ENCODE measurements at regions not wholly inside any gene's neighbourhood (a gene's known extent, or its start where the extent isn't known, plus 50 kb on each side); places are given as distances from the start of the nearest gene placed in this dataset.
"Not testable (repeated sequence)": the region's sequence is repeated elsewhere in the genome, so short reads cannot be mapped to it uniquely, and the experiment has no call there.

DNA sequence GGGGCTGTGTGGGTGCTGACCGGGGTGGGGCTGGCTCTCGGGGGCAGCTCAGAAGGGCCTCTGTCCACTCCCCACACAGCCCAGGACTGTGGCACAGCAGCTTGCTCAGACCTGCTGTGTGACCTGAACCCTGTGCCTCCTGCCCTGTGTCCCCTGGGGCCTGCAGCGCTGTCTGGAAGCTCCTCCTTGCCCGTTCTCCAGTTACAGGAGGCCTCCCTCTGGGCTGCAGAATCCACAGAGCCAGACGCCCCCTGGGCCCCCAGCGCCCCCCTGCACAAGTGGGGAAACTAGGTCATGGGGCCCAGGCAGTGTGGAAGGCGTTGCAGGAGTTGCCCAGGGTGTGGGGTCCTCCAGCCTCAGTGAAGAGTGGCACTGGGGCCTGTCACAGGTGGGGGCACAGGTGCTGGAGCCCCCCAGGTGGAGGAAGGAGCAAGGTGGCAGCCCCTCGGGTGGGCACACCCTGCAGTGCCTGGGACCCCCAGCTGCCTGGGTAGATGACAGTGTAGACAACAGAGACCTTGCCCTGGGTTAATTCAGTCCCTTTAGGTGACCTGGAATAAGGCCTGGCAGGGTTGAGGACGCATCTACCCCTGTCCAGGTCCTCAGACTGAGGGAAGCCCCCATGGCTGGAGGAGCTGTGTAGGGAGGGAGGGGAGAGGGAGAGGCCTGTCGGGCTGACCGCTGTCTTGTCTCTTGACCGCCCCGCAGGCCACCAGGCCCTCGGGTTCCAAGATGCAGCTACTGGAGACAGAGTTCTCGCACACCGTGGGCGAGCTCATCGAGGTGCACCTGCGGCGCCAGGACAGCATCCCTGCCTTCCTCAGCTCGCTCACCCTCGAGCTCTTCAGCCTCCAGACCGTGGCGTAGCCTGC is 120.2 kb downstream of the IGLL1 start:
- not testable (repeated sequence) for DNase-seq

GRCh38 chr22:23458663-23459541 is 121.2 kb downstream of the IGLL1 start:
- DNase-seq = no peak

DNA sequence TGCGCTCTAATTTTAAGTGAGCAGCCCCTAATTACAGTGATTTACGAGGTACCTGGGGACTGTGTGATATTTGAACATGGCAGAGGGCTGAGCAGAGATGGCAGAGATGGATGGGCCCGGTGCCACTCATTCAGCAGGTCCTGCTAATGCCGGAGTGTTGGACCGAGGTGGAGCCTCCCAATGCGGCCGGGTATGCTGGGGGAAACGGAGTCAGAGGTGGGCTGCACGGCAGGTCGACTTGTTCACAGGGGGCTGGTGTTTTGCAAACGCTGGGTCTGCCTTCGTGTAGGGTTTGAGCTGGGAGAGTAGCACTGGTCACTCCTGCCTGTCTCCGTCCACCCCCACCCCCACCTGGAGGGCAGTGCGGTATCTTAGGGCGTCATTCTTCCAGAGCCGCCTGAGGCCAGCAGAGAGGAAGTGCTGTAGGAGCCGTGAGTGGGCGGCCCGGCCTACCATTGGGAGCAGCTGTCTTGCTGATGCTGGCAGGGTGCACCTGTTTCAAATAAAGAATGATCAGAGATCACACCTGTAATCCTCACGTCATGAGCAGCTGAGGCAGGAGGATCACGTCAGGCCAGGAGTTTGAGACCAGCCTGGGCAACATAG is 122.6 kb downstream of the IGLL1 start:
- DNase-seq = no peak

DNA sequence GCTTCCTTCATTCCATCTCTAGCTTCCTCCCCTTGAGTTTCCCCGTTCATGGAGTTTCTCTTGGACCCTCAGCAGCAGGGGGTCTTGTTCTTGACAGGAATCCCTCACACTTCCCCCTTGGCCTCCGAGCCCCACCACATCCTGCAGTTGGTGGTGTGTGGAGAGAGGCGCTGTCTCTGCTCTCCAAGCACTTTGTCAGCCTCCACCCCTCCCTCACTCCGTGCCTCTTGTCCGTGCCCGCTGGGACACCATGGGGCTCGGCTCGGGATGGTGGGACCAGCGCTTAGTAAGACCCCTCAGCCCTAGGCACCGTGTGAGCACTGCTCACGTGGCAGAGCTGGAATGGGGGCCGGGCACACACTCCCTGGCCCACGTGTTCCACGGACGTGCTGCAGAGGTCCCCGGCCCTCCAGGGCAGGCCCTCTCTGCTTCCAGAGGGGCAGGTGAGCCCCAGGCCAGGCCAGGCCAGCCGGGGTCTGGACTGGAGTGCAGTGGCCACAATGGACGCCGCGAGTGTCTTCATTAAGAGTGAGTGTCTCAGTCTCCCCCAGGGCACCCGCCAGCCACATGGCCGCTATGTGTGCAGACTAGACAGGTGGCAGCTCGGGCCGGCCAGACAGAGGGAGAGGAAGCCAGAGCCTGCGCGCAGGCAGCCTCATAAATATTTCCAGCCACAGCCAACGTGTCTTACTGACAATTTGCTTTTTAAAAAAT is 123.3 kb downstream of the IGLL1 start:
- DNase-seq = not testable (repeated sequence)

- DNase-seq = not testable (repeated sequence)
These were observed 125.7 kb downstream of the IGLL1 start for GRCh38 chr22:23454345-23454744.

DNA sequence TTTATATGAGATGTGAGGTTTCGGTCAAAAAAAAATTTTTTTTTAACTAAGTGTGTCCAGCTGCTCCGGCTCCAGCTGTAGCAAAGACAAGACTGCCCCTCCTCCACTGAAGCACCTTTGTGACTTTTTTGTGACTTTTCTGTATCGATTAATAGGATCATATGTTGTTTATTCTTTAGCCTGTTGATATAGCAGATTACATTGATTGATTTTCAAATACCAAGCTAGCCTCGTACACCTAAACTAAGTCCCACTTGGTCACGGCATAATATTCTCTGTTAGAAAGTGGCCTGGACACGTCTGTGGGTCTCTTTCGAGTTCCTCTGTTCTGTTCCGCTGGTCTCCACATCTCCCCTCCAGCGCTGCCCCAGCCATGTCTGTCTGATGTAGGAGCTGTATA is 126.8 kb downstream of the IGLL1 start:
- no peak for DNase-seq

- no peak for DNase-seq
These were observed 127.7 kb downstream of the IGLL1 start for GRCh38 chr22:23452231-23453010.

DNA sequence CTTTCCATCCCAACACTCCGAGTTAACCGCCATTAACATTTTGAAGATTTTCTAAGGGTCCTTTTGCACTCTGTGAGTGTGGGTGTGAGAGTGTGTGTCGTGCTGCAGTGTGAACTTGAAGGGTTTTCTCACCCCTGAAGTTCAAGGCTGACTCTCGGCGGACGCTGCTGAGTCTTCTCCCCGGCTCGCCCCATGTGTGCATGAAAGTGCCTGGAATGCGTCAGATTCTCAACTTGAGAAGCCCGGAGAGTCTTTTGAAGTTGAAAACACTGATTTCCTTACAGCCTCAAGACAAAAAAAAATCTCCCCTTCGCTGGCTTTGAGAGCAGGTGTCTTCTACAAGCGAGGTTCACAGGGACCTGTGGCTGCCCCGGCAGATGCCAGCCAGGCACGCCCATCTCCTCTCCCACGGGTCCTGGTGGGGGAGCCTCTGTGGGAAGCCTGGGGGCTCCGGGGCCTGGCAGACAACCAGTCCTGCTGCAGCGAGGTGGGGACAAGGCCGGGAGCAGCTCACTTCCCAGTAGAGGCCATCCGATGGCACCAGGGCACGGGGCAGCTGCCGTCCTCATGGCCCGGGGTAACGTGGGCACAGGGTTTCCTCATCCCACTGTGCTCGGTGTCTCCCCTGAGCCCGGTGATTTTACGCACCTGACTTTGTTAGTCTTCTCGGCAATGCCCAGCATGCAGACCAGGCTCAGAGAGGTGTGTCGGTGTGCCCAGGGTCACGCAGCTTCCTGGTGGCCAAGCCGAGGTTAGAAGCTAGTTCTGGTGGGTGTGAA is 128.4 kb downstream of the IGLL1 start:
- not testable (repeated sequence) for DNase-seq

DNA sequence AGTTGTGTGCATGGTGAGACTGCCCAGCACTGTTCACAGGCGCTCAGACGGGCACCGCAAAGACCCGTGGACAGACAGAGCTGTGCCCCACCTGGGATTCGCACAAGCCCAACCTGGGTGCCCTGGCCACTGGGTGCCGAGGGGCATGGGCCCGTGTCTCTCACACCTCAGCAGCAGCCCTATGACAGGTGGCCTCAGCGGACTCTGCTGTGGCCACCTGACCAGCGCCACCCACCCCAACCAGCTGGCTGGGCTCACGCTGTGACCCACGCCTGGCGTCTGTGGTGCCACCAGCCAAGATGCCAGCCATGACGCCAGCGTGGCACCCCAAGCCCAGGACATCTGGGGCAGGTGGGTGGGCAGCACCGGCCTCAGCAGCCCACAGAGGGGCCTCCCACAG is 129.3 kb downstream of the IGLL1 start:
- DNase-seq = not testable (repeated sequence)

DNA sequence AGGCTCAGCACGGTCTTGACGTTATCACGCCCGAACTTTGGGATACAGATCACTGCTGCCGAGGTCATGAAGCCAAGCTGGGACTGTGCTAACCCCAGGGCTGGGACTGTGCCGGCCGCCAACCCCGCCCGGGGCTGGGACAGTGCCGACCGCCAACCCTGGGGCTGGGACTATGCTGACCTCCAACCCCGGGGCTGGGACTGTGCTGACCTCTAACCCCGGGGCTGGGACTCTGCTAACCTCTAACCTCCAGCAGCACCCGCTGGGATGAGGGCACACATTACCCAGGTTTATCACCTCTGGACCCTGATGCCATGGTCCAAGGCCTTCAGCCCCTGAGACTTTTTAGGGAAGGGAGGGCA is 129.7 kb downstream of the IGLL1 start:
- no peak for DNase-seq

- DNase-seq = not testable (repeated sequence)
These were observed 130.2 kb downstream of the IGLL1 start for GRCh38 chr22:23449748-23450433.

DNA sequence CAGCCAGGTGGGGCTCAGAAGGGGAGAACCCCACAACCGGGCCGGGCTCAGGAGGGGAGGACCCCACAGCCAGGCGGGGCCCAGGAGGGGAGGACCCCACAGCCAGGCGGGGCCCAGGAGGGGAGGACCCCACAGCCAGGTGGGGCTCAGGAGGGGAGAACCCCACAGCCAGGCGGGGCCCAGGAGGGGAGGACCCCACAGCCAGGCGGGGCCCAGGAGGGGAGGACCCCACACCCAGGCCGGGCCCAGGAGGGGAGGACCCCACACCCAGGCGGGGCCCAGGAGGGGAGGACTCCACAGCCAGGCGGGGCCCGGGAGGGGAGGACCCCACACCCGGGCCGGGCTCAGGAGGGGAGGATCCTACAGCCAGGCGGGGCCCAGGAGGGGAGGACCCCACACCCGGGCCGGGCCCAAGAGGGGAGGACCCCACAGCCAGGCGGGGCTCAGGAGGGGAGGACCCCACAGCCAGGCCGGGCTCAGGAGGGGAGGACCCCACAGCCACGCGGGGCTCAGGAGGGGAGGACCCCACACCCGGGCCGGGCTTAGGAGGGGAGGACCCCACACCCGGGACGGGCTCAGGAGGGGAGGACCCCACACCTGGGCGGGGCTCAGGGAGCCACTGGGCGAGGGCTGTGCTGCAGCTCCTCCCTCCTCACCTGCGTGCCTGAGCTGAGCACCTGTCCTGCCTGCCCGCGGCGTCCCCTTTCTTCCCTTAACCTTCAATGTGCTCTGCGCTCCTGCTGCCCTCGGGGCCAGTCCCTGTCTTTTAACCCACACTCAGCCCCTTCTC is 131.4 kb downstream of the IGLL1 start:
- not testable (repeated sequence) for DNase-seq

DNA sequence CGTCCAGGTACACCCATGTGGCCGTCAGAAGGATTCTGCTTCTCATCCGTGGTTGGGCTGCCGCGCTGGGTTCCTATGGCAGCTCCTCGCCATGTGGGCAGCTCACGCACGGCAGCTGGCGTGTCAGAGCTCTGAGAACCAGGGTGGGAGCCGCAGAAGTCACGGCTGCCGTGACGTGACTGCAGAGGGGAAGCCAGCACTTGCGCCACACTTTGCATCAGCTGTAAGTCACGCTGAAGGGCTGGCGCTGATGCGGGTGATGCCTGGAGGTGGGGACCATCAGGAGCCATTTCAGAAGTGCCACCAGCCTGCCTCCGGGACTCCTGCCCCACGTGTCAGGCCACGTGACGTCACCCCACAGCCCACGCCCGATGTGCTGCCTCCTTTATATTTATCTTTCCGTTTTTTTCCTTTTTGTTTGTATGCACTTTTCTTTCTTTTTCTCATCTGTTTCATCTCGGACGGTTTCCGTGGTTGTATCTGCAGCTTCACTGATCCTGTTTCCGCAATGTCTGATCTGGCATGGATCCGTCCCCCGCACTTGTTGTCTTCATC is 133.2 kb downstream of the IGLL1 start:
- no peak for DNase-seq

DNA sequence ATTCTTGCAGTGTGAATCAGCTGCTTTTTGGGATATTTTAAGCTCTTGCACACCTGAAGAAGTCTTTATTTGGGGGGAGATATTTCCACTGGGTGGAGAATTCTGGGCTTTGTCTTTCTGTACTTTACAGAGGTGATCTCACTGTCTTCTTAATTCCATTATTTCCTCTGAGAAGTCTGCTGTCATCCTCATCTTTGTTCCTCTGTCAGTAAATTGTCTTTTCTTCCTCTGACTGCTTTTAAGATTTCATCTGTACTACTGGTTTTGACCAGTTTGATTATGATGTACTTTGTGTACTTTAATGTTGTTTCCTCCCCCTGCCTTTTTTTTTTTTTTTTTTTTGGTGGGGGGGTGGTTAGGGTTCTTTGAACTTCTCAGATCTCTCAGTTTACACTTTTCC is 133.9 kb downstream of the IGLL1 start:
- DNase-seq = not testable (repeated sequence)

DNA sequence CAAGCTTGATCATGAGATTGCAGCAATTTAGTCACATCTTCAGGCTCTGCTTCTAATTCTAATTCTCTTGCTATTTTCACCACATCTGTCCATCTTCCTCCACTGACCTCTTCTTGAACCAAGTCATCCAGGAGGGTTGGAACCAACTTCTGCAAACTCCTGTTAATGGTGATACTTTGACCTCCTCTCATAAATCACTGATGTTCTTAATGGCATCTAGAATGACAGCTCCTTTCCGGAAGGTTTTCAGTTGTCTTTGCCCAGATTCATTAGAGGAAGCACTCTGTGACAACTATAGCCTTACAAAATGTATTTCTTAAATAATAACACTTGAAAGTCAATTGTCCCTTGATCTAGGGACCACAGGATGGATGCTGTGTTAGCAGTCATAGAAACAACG is 136.2 kb downstream of the IGLL1 start:
- DNase-seq = not testable (repeated sequence)

- DNase-seq = not testable (repeated sequence)
These were observed 140.5 kb downstream of the IGLL1 start for GRCh38 chr22:23439581-23439980.

- DNase-seq = no peak
These were observed 141.9 kb downstream of the IGLL1 start for GRCh38 chr22:23438216-23438615.

GRCh38 chr22:23437779-23438178 is 142.3 kb downstream of the IGLL1 start:
- DNase-seq = no peak

DNA sequence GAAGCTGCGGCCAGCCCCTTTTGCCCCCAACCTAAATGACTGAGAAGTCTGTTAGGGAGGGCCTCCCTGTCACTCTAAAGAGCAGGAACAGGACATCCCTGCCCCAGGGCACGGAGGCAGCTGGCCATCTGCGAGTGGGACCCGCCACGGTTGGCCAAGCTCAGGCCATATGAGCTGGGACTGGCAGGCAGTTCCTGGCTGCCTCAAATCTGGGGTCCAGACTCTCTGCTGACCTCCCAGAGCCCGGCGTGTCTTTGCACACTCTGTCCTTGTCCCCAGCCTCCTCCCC is 143.0 kb downstream of the IGLL1 start:
- DNase-seq = not testable (repeated sequence)
